SK-N-SH treated with all-trans-retinoic acid at 6 μM for 48 hours (cell line): ENCODE measurements at regions not wholly inside any gene's neighbourhood (a gene's known extent, or its start where the extent isn't known, plus 50 kb on each side); places are given as distances from the start of the nearest gene placed in this dataset.

Experiments
- ATAC-seq: fragments of 200-7000 bp; cut with Tn5 transposase; 3 replicates; pipeline ENCODE4 v1.9.1; 2020; ENCODE audit warnings: mild to moderate bottlenecking, moderate library complexity
- ARNTL ChIP-seq: fragments of 450-650 bp; formaldehyde crosslinking; IDR thresholded peaks from 2 replicates; pipeline ENCODE4 v1.5.0; 2020; ENCODE audit warnings: low read depth, mild to moderate bottlenecking, moderate library complexity, borderline replicate concordance
- BACH2 ChIP-seq: fragments of 250-450 bp; sonication (Bioruptor Pico); IDR thresholded peaks from 2 replicates; pipeline ENCODE4 v1.9.0; 2021; ENCODE audit warnings: mild to moderate bottlenecking, borderline replicate concordance
- CSDC2 ChIP-seq: fragments of 250-450 bp; sonication (Bioruptor Pico); IDR thresholded peaks from 2 replicates; pipeline ENCODE4 v1.5.0; 2020; ENCODE audit warnings: mild to moderate bottlenecking, moderate library complexity
- ESRRG ChIP-seq: fragments of 250-450 bp; sonication (Bioruptor Pico); IDR thresholded peaks from 2 replicates; pipeline ENCODE4 v1.6.1; 2021; ENCODE audit warnings: mild to moderate bottlenecking
- ISL1 ChIP-seq: fragments of 250-450 bp; sonication (Bioruptor Pico); IDR thresholded peaks from 2 replicates; pipeline ENCODE4 v2.1.2; 2022; ENCODE audit warnings: mild to moderate bottlenecking, moderate library complexity
- OSR1 ChIP-seq: fragments of 250-450 bp; sonication (Bioruptor Pico); IDR thresholded peaks from 2 replicates; pipeline ENCODE4 v1.8.0; 2022; ENCODE audit warnings: moderate library complexity, mild to moderate bottlenecking, inconsistent platforms
- PPARA ChIP-seq: fragments of 250-450 bp; sonication (Bioruptor Pico); IDR thresholded peaks from 2 replicates; pipeline ENCODE4 v1.5.0; 2020; ENCODE audit warnings: mild to moderate bottlenecking, borderline replicate concordance
- RARB ChIP-seq: fragments of 250-450 bp; sonication (Bioruptor Pico); IDR thresholded peaks from 2 replicates; pipeline ENCODE4 v1.8.0; 2021; ENCODE audit warnings: mild to moderate bottlenecking, moderate library complexity
- SNAI2 ChIP-seq: fragments of 250-450 bp; sonication (Bioruptor Pico); IDR thresholded peaks from 2 replicates; pipeline ENCODE4 v1.5.0; 2020; ENCODE audit warnings: mild to moderate bottlenecking, moderate library complexity
- TCF4 ChIP-seq: fragments of 250-450 bp; sonication (Bioruptor Pico); IDR thresholded peaks from 2 replicates; pipeline ENCODE4 v1.8.0; 2021; ENCODE audit warnings: mild to moderate bottlenecking, moderate library complexity, borderline replicate concordance
- ZFP3 ChIP-seq: fragments of 250-450 bp; sonication (Bioruptor Pico); IDR thresholded peaks from 2 replicates; pipeline ENCODE4 v1.5.0; 2020; ENCODE audit warnings: mild to moderate bottlenecking, moderate library complexity
- ZFP30 ChIP-seq: fragments of 450-650 bp; formaldehyde crosslinking; IDR thresholded peaks from 2 replicates; pipeline ENCODE4 v1.5.0; 2022; ENCODE audit warnings: mild to moderate bottlenecking, moderate library complexity
- ZNF565 ChIP-seq: fragments of 450-650 bp; formaldehyde crosslinking; conservative IDR thresholded peaks from 2 replicates; pipeline ENCODE4 v1.5.0; 2020; ENCODE audit warnings: low read depth, mild to moderate bottlenecking, moderate library complexity
- ZNF70 ChIP-seq: fragments of 450-650 bp; formaldehyde crosslinking; IDR thresholded peaks from 2 replicates; pipeline ENCODE4 v1.5.0; 2020; ENCODE audit warnings: mild to moderate bottlenecking, moderate library complexity
- ZNF8 ChIP-seq: fragments of 450-650 bp; formaldehyde crosslinking; IDR thresholded peaks from 2 replicates; pipeline ENCODE4 v1.5.0; 2020; ENCODE audit warnings: mild to moderate bottlenecking, moderate library complexity
- TF ChIP-seq, protein P1 (sequence below): fragments of 250-450 bp; sonication (Bioruptor Pico); IDR thresholded peaks from 2 replicates; pipeline ENCODE4 v1.5.1; 2020; ENCODE audit warnings: low read depth, mild to moderate bottlenecking, moderate library complexity
- TF ChIP-seq, protein P2 (sequence below): fragments of 250-450 bp; sonication (Bioruptor Pico); IDR thresholded peaks from 2 replicates; pipeline ENCODE4 v1.5.0; 2020; ENCODE audit warnings: mild to moderate bottlenecking, moderate library complexity
- TF ChIP-seq, protein P3 (sequence below): fragments of 250-450 bp; sonication (Bioruptor Pico); IDR thresholded peaks from 2 replicates; pipeline ENCODE4 v1.8.0; 2021; ENCODE audit warnings: low read depth, mild to moderate bottlenecking, moderate library complexity, borderline replicate concordance
- TF ChIP-seq, protein P4 (sequence below): fragments of 250-450 bp; sonication (Bioruptor Pico); IDR thresholded peaks from 2 replicates; pipeline ENCODE4 v1.8.0; 2020; ENCODE audit warnings: mild to moderate bottlenecking, moderate library complexity, borderline replicate concordance
- TF ChIP-seq, protein P5 (sequence below): fragments of 250-450 bp; sonication (Bioruptor Pico); IDR thresholded peaks from 2 replicates; pipeline ENCODE4 v1.5.1; 2021; ENCODE audit warnings: mild to moderate bottlenecking, moderate library complexity

DNA sequence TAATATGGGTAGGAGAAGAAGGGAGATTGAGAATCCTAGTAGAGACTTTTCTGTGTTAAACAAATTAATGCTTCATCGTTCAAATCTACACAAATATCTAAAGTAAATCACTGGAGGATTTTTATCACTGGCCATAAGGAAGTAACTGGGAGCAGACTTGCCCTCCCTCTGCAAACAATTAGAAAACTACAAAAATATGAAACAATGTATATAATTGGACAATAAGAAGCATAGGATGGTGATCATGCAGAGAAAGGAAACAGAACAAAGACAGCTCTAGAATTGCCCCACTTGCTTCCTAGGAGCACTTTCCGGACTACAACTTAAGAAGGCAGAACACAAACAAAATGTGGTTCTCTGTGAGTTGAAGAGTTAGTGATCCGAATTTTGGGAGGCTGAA, 452.7 kb upstream of the KLHL29 start (continued):
- TF ChIP-seq, protein P1, sequence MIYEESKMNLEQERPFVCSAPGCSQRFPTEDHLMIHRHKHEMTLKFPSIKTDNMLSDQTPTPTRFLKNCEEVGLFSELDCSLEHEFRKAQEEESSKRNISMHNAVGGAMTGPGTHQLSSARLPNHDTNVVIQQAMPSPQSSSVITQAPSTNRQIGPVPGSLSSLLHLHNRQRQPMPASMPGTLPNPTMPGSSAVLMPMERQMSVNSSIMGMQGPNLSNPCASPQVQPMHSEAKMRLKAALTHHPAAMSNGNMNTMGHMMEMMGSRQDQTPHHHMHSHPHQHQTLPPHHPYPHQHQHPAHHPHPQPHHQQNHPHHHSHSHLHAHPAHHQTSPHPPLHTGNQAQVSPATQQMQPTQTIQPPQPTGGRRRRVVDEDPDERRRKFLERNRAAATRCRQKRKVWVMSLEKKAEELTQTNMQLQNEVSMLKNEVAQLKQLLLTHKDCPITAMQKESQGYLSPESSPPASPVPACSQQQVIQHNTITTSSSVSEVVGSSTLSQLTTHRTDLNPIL (CRISPR knock-in tag), result no peak

DNA sequence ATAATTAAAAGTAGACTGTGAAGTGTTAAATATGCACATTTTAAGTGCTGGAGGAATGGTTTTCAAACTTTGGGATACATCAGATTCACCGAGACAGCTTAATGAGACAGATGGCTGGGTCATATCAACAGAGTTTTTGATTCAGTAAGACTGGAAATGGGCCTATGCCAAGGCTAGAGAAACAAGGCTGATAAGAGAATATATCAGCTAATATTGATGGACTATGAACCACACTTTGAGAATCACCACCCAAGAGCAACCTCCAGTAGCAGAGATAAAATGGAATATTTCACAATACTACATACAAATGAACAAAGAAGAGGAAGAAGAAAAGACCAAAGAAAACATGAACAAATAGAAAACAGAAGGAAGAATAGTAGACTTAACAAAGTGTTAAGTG, 450.2 kb upstream of the KLHL29 start:
- no peak for ATAC-seq
- TF ChIP-seq, protein P2, sequence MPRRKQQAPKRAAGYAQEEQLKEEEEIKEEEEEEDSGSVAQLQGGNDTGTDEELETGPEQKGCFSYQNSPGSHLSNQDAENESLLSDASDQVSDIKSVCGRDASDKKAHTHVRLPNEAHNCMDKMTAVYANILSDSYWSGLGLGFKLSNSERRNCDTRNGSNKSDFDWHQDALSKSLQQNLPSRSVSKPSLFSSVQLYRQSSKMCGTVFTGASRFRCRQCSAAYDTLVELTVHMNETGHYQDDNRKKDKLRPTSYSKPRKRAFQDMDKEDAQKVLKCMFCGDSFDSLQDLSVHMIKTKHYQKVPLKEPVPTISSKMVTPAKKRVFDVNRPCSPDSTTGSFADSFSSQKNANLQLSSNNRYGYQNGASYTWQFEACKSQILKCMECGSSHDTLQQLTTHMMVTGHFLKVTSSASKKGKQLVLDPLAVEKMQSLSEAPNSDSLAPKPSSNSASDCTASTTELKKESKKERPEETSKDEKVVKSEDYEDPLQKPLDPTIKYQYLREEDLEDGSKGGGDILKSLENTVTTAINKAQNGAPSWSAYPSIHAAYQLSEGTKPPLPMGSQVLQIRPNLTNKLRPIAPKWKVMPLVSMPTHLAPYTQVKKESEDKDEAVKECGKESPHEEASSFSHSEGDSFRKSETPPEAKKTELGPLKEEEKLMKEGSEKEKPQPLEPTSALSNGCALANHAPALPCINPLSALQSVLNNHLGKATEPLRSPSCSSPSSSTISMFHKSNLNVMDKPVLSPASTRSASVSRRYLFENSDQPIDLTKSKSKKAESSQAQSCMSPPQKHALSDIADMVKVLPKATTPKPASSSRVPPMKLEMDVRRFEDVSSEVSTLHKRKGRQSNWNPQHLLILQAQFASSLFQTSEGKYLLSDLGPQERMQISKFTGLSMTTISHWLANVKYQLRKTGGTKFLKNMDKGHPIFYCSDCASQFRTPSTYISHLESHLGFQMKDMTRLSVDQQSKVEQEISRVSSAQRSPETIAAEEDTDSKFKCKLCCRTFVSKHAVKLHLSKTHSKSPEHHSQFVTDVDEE, result no peak
- TF ChIP-seq, protein P3, sequence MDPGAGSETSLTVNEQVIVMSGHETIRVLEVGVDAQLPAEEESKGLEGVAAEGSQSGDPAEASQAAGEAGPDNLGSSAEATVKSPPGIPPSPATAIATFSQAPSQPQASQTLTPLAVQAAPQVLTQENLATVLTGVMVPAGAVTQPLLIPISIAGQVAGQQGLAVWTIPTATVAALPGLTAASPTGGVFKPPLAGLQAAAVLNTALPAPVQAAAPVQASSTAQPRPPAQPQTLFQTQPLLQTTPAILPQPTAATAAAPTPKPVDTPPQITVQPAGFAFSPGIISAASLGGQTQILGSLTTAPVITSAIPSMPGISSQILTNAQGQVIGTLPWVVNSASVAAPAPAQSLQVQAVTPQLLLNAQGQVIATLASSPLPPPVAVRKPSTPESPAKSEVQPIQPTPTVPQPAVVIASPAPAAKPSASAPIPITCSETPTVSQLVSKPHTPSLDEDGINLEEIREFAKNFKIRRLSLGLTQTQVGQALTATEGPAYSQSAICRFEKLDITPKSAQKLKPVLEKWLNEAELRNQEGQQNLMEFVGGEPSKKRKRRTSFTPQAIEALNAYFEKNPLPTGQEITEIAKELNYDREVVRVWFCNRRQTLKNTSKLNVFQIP, result no peak
- TF ChIP-seq BACH2 (CRISPR knock-in tag) (no peak), OSR1 (CRISPR knock-in tag) (no peak), CSDC2 (CRISPR knock-in tag) (no peak), ZNF8 (no peak), ARNTL (CRISPR knock-in tag) (no peak), ZFP30 (no peak), RARB (CRISPR knock-in tag) (no peak), SNAI2 (CRISPR knock-in tag) (no peak), ISL1 (CRISPR knock-in tag) (no peak), PPARA (CRISPR knock-in tag) (no peak), ZNF565 (CRISPR knock-in tag) (no peak), ESRRG (CRISPR knock-in tag) (no peak)
- TF ChIP-seq, protein P4, sequence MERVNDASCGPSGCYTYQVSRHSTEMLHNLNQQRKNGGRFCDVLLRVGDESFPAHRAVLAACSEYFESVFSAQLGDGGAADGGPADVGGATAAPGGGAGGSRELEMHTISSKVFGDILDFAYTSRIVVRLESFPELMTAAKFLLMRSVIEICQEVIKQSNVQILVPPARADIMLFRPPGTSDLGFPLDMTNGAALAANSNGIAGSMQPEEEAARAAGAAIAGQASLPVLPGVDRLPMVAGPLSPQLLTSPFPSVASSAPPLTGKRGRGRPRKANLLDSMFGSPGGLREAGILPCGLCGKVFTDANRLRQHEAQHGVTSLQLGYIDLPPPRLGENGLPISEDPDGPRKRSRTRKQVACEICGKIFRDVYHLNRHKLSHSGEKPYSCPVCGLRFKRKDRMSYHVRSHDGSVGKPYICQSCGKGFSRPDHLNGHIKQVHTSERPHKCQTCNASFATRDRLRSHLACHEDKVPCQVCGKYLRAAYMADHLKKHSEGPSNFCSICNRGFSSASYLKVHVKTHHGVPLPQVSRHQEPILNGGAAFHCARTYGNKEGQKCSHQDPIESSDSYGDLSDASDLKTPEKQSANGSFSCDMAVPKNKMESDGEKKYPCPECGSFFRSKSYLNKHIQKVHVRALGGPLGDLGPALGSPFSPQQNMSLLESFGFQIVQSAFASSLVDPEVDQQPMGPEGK (CRISPR knock-in tag), result no peak
- TF ChIP-seq, protein P5, sequence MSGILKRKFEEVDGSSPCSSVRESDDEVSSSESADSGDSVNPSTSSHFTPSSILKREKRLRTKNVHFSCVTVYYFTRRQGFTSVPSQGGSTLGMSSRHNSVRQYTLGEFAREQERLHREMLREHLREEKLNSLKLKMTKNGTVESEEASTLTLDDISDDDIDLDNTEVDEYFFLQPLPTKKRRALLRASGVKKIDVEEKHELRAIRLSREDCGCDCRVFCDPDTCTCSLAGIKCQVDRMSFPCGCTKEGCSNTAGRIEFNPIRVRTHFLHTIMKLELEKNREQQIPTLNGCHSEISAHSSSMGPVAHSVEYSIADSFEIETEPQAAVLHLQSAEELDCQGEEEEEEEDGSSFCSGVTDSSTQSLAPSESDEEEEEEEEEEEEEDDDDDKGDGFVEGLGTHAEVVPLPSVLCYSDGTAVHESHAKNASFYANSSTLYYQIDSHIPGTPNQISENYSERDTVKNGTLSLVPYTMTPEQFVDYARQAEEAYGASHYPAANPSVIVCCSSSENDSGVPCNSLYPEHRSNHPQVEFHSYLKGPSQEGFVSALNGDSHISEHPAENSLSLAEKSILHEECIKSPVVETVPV (CRISPR knock-in tag), result no peak
- TF ChIP-seq, all 23 proteins: peak for 0

DNA sequence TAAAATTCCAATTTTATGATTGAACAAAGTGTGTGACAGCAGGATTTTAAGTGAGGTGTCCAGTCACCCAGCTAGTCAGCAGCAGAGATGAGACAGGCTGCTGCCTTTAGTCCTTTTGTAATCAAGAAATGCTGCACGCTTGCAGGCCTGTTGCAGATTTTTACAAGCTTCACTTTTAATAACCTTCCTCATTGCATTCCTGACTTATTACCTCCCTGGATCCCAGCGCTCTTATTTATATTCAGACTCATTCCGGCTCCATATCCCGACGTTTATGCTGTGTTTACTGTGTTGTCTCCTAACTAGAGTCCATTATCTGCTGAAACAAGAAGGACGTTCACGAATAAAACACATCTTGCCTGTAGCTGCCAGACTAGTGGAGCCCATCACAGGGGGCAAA, 442.5 kb upstream of the KLHL29 start:
- ATAC-seq, result no peak
- TF ChIP-seq ZNF70 (no peak), RARB (CRISPR knock-in tag) (no peak), ZFP30 (no peak), ISL1 (CRISPR knock-in tag) (no peak), SNAI2 (CRISPR knock-in tag) (no peak), OSR1 (CRISPR knock-in tag) (no peak), PPARA (CRISPR knock-in tag) (no peak), ARNTL (CRISPR knock-in tag) (no peak), CSDC2 (CRISPR knock-in tag) (no peak), ESRRG (CRISPR knock-in tag) (no peak), TCF4 (no peak), ZNF8 (no peak), ZNF565 (CRISPR knock-in tag) (no peak), ZFP3 (CRISPR knock-in tag) (no peak)
- TF ChIP-seq, protein P3, result no peak
- TF ChIP-seq, protein P4 (CRISPR knock-in tag), result no peak
- TF ChIP-seq, protein P1 (CRISPR knock-in tag), result no peak
